Upper lobe of right lung (tissue), 1 donor: ENCODE measurements at regions not wholly inside any gene's neighbourhood (a gene's known extent, or its start where the extent isn't known, plus 50 kb on each side); places are given as distances from the start of the nearest gene placed in this dataset.

ENCODE experiments used
- ATAC-seq: fragments of 200-7000 bp; cut with Tn5 transposase; one replicate; pipeline ENCODE4 v1.9.1; 2020; ENCODE audit warnings: mild to moderate bottlenecking, moderate library complexity
- DNase-seq: peaks from one replicate; pipeline ENCODE4 v3.0.0-alpha.2; 2020
- H3K27ac ChIP-seq: fragments of 200-600 bp; one replicate; pipeline ENCODE4 v1.8.0; 2022
- H3K27me3 ChIP-seq: fragments of 200-600 bp; one replicate; pipeline ENCODE4 v1.8.0; 2022; ENCODE audit warnings: mild to moderate bottlenecking
- H3K36me3 ChIP-seq: fragments of 200-600 bp; one replicate; pipeline ENCODE4 v1.8.0; 2022
- H3K4me1 ChIP-seq: fragments of 200-600 bp; one replicate; pipeline ENCODE4 v1.8.0; 2022
- H3K4me3 ChIP-seq: fragments of 200-600 bp; one replicate; pipeline ENCODE4 v1.8.0; 2022; ENCODE audit warnings: mild to moderate bottlenecking
- H3K9me3 ChIP-seq: fragments of 200-600 bp; one replicate; pipeline ENCODE4 v1.8.0; 2022
- intact Hi-C: fragments of 100-400 bp; cut with DNase I; formaldehyde crosslinking; loops from one replicate; pipeline ENCODE4 v1.11.0; 2022
- TF ChIP-seq, protein P1 (sequence below): fragments of 200-600 bp; IDR thresholded peaks from one replicate; pipeline ENCODE4 v1.8.0; 2022; ENCODE audit warnings: antibody characterized with exemption
- donor health status: DM: no; HTN: yes; CAD: no; lungs with severe emphysema.

DNA sequence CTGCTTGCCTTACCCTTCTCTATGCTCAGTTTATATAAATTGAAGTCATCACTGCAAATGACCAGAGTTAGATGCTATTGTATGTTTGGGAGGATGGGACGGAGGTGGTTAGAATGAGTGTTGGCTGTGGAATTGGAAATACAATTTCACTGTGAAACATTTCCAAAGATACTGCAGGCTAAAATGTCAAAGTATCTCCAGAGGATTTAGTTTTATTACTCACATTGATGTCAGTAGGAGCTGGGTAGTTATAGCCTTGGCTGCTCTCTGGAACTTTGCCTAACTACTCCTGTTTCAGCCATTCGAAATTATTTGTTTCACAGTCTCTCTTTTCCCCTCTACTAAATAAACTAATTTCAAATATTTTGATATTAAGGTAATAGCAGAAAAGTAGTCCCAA is 92.6 kb upstream of the PPP3CA start:
- H3K4me1 ChIP-seq = no peaks in the 10 kb centered on the region
- H3K27me3 ChIP-seq = no peaks in the 10 kb centered on the region
- no peaks in the 10 kb centered on the region for H3K9me3 ChIP-seq
- H3K4me3 ChIP-seq = no peak overlapping the region
- TF ChIP-seq, protein P1, sequence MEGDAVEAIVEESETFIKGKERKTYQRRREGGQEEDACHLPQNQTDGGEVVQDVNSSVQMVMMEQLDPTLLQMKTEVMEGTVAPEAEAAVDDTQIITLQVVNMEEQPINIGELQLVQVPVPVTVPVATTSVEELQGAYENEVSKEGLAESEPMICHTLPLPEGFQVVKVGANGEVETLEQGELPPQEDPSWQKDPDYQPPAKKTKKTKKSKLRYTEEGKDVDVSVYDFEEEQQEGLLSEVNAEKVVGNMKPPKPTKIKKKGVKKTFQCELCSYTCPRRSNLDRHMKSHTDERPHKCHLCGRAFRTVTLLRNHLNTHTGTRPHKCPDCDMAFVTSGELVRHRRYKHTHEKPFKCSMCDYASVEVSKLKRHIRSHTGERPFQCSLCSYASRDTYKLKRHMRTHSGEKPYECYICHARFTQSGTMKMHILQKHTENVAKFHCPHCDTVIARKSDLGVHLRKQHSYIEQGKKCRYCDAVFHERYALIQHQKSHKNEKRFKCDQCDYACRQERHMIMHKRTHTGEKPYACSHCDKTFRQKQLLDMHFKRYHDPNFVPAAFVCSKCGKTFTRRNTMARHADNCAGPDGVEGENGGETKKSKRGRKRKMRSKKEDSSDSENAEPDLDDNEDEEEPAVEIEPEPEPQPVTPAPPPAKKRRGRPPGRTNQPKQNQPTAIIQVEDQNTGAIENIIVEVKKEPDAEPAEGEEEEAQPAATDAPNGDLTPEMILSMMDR = no peak
- DNase-seq (no peak), ATAC-seq (no peak)
- no peak overlapping the region for H3K27ac ChIP-seq
- H3K36me3 ChIP-seq = no peaks in the 10 kb centered on the region
- intact Hi-C loops = no loop called here

DNA sequence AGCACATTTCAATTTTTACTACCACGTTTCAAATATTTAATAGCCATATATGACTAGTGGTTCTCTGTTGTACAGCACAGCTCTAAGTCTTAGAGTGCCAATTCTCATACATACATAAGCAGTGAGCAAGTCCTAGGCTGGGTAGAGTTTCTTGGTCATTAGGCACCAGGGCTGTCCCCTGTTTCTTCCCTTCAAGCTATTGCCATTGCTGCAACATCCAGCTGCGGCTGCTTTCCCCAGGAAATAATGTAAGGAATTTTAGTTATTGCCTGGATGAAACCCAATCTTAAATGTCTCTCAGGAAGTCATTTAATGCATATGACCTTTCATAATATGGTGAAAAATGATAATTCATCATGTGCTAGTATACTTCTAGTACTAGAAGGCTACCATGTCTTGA is 74.1 kb upstream of the PPP3CA start:
- Histone ChIP-seq H3K9me3 (no peaks in the 10 kb centered on the region), H3K27ac (no peak overlapping the region), H3K4me1 (no peaks in the 10 kb centered on the region), H3K4me3 (no peak overlapping the region), H3K27me3 (no peaks in the 10 kb centered on the region), H3K36me3 (no peaks in the 10 kb centered on the region)
- DNase-seq = no peak
- intact Hi-C loops = no loop called here
- TF ChIP-seq, protein P1 = no peak
- ATAC-seq = no peak

DNA sequence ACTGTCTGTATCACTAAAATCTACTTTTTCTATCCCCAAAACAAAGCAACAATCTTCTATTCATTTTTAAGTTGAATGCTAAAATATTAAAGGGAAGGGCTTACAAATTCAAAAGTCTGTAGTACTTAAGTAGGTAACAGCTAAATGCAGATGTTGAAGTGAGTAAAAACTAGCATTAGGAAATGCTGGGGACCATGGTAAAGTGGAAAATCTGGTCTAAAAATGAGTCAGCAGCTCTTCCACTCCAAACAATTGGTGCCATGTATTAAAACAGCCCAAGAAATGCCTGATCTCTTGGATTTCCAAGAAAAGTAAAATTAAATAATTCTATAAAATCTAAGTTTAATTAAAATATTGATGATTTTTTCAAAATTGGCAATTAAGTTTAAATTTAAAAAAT is 73.3 kb upstream of the PPP3CA start:
- H3K4me1 ChIP-seq = no peaks in the 10 kb centered on the region
- no peaks in the 10 kb centered on the region for H3K9me3 ChIP-seq
- H3K27ac ChIP-seq = no peak overlapping the region
- TF ChIP-seq, protein P1 = no peak
- no peaks in the 10 kb centered on the region for H3K27me3 ChIP-seq
- ATAC-seq (no peak), DNase-seq (no peak)
- H3K36me3 ChIP-seq = no peaks in the 10 kb centered on the region
- intact Hi-C loops = no loop called here
- H3K4me3 ChIP-seq = no peak overlapping the region

DNA sequence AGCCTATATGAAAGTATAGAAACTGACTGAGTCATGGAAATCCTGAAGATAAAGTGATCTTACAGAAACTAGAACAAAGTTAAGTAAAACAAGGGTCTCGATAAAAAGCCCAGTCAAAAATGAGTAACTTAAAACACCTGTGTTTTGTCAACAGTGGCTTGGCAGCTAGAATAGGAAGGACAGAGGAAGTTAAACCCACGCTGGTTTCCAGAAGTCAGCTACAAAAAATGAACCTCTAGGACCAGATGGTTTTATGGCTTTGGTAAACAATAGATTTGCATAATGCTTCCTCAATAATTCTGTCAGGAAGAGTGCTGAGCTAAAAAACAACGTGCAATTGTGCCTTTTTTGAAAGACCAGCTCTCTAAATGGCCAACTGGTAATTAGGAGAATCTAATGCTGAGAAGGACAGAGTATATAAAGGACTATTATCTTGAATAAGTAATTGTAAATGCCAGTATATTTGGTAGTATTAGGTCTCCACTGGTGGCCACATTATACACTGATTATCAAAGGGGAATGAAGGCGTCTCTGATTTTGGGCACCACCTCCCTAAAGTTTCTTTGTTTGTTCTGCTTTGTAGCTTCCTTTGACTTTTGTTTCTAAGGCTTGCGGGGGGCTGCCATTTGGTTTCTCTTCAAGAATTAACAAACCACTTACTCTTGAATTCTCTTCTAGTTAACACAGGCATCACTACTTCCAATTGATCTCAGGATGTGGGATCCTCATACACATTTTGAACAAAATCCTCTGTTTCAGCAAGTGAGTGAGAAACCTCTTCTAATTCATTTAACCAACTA is 72.2 kb upstream of the PPP3CA start:
- ATAC-seq = no peak
- Histone ChIP-seq H3K27ac (no peak overlapping the region), H3K4me1 (no peaks in the 10 kb centered on the region), H3K9me3 (no peaks in the 10 kb centered on the region), H3K4me3 (no peak overlapping the region), H3K27me3 (no peaks in the 10 kb centered on the region), H3K36me3 (no peaks in the 10 kb centered on the region)
- TF ChIP-seq, protein P1 = no peak
- no peak for DNase-seq
- intact Hi-C loops = no loop called here

DNA sequence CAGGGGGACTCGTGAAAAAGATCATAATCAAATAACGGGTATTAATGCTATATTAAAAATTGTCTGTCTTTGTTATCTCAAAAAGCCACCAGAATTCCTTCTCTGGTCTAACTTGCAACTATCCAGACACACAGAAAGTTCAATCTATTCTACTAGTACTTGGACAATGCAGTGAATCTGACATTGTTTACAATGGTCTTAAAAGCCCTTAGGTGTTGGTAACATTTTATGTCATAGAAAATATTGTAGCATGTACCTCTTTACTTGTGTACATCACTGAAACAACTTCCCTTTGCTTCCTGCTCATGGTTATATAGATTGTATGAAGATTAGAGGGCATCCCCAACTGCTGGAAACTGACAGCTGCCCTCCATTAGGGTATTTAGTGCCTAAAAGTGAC is 71.1 kb upstream of the PPP3CA start:
- Histone ChIP-seq H3K4me3 (no peak overlapping the region), H3K27ac (no peak overlapping the region), H3K27me3 (no peaks in the 10 kb centered on the region), H3K36me3 (no peaks in the 10 kb centered on the region), H3K4me1 (no peaks in the 10 kb centered on the region), H3K9me3 (no peaks in the 10 kb centered on the region)
- TF ChIP-seq, protein P1 = no peak
- DNase-seq (no peak), ATAC-seq (no peak)
- intact Hi-C loops = no loop called here

DNA sequence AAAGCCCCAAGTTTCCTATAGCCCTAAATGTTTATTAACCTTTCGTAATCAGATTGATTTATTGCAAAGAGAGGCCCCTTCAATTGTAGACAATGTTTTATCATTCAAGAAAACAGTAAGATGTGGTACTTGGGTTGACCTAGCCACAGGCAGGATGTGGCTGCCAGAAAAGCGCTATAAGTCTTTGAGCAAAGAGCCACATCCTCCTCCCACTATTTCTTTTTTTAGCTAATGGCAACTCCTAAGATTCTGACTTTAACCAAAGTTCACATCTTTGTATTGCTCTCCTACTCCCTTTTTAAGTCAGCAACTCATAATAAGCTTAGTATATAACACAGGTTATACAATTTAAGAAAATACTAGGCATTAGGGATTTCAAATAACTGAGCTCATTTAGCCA is 70.7 kb upstream of the PPP3CA start:
- intact Hi-C loops = no loop called here
- H3K27me3 ChIP-seq = no peaks in the 10 kb centered on the region
- H3K9me3 ChIP-seq = no peaks in the 10 kb centered on the region
- DNase-seq (no peak), ATAC-seq (no peak)
- H3K36me3 ChIP-seq = no peaks in the 10 kb centered on the region
- H3K27ac ChIP-seq = no peak overlapping the region
- TF ChIP-seq, protein P1 = no peak
- H3K4me1 ChIP-seq = no peaks in the 10 kb centered on the region
- no peak overlapping the region for H3K4me3 ChIP-seq
